Endothelial cell of umbilical vein (primary cell): ENCODE measurements at regions not wholly inside any gene's neighbourhood (a gene's known extent, or its start where the extent isn't known, plus 50 kb on each side); places are given as distances from the start of the nearest gene placed in this dataset.

ENCODE experiments used
- BruUV-seq: library from RNA; stranded (reverse); fragments of 400-500 nt; replicated peaks from 2 replicates; lab custom pipeline; 2021; lab: Mats Ljungman, UMichigan
- CTCF ChIA-PET: fragments of 300-600, 350-600 bp; sonication (Branson Sonifier 250); formaldehyde crosslinking; loops from one replicate; lab custom pipeline; 2021; ENCODE audit warnings: antibody characterized with exemption, inconsistent platforms; lab: Charles Lee
- POLR2A ChIA-PET: fragments of 300-600, 350-600 bp; sonication (Branson Sonifier 250); formaldehyde crosslinking; loops from one replicate; lab custom pipeline; 2021; ENCODE audit warnings: antibody characterized with exemption, inconsistent platforms; lab: Charles Lee
- DNase-seq: peaks from one replicate; pipeline ENCODE4 v3.0.0-alpha.2; 2011; ENCODE audit warnings: low read depth, low spot score
- FAIRE-seq: peaks from 2 replicates; lab custom pipeline; 2011; peaks lifted over from hg19 to GRCh38; lab: Jason Lieb, UNC
- H2AFZ ChIP-seq: 2 replicates; pipeline ENCODE4 v1.6.0; 2012; ENCODE audit warnings: low read depth, low read length, control low read depth, inconsistent platforms
- H3K27ac ChIP-seq: 2 replicates; pipeline ENCODE4 v1.5.1; 2011; ENCODE audit warnings: low read depth, mild to moderate bottlenecking, control low read depth, low read length, moderate library complexity; ENCODE audit not compliant: insufficient read depth
- H3K27me3 ChIP-seq, 2 experiments: 2 replicates each; pipeline versions ENCODE4 v1.6.0 to v1.6.1; 2011; ENCODE audit warnings: low read length in 2 of 2, mixed read lengths in 1 of 2; ENCODE audit not compliant: control insufficient read depth in 2 of 2, insufficient read depth in 2 of 2
- H3K36me3 ChIP-seq, 2 experiments: 2 replicates in 1 of 2; 3 replicates in 1 of 2; pipeline ENCODE4 v1.5.1; 2011; ENCODE audit warnings: low read length in 2 of 2, mild to moderate bottlenecking in 1 of 2, moderate library complexity in 1 of 2; ENCODE audit not compliant: control insufficient read depth in 2 of 2, insufficient read depth in 2 of 2; ENCODE audit errors: extremely low read depth in 1 of 2
- H3K4me1 ChIP-seq: 3 replicates; pipeline ENCODE4 v1.5.1; 2011; ENCODE audit warnings: mild to moderate bottlenecking, low read length; ENCODE audit not compliant: control insufficient read depth, insufficient read depth; ENCODE audit errors: extremely low read depth
- H3K4me2 ChIP-seq: 2 replicates; pipeline ENCODE4 v1.6.1; 2011; ENCODE audit warnings: low read length, control low read depth, mixed read lengths; ENCODE audit not compliant: insufficient read depth
- H3K4me3 ChIP-seq, 3 experiments: fragments of 200-600 bp in 1 of 3; sonication (generic), shearing (Covaris generic) in 1 of 3; replicated peaks in 1 of 3; 2 replicates each; pipeline ENCODE4 v1.5.1; 2011 to 2016; ENCODE audit warnings: control low read depth in 3 of 3, low read length in 3 of 3, mild to moderate bottlenecking in 2 of 3, inconsistent platforms in 1 of 3, low read depth in 1 of 3, moderate library complexity in 1 of 3; ENCODE audit not compliant: insufficient read depth in 1 of 3
- H3K79me2 ChIP-seq: 2 replicates; pipeline ENCODE4 v1.6.0; 2012; ENCODE audit warnings: low read length, inconsistent platforms; ENCODE audit not compliant: control insufficient read depth, insufficient read depth
- H3K9ac ChIP-seq: replicated peaks from 2 replicates; pipeline ENCODE3; 2011; ENCODE audit warnings: low read length, control low read depth; ENCODE audit not compliant: insufficient read depth; ENCODE audit errors: extremely low read depth
- H3K9me1 ChIP-seq: replicated peaks from 3 replicates; pipeline ENCODE4 v1.6.0; 2011; ENCODE audit warnings: mild to moderate bottlenecking, low read length; ENCODE audit not compliant: control insufficient read depth, insufficient read depth; ENCODE audit errors: extremely low read depth
- H3K9me3 ChIP-seq: replicated peaks from 2 replicates; pipeline ENCODE4 v1.5.1; 2012; ENCODE audit warnings: low read length, inconsistent platforms; ENCODE audit not compliant: control insufficient read depth, insufficient read depth
- H4K20me1 ChIP-seq: replicated peaks from 2 replicates; pipeline ENCODE3; 2011; ENCODE audit warnings: mild to moderate bottlenecking, low read length; ENCODE audit not compliant: control insufficient read depth, insufficient read depth; ENCODE audit errors: extremely low read depth
- CTCF ChIP-seq, 2 donors: IDR thresholded peaks; 1 replicate in 1 of 2; 2 replicates in 1 of 2; pipeline ENCODE4 v1.5.1; 2011; ENCODE audit warnings: low read length in 2 of 2, mild to moderate bottlenecking in 2 of 2, moderate library complexity in 2 of 2, control low read depth in 1 of 2, inconsistent platforms in 1 of 2, low read depth in 1 of 2; ENCODE audit not compliant: insufficient read depth in 1 of 2; ENCODE audit errors: extremely low read depth in 1 of 2
- EZH2 ChIP-seq: IDR thresholded peaks from 2 replicates; pipeline ENCODE4 v1.6.1; 2012; ENCODE audit warnings: borderline replicate concordance, low read depth, mild to moderate bottlenecking, moderate library complexity, low read length, inconsistent platforms; ENCODE audit not compliant: severe bottlenecking
- FOS ChIP-seq: IDR thresholded peaks from 2 replicates; pipeline ENCODE4 v1.6.1; 2011; ENCODE audit warnings: mild to moderate bottlenecking, low read length, moderate library complexity, borderline replicate concordance; ENCODE audit not compliant: insufficient read depth
- GATA2 ChIP-seq: IDR thresholded peaks from 2 replicates; pipeline ENCODE4 v1.7.0; 2011; ENCODE audit warnings: low read depth, mild to moderate bottlenecking, moderate library complexity, mixed read lengths, low read length; ENCODE audit not compliant: insufficient read length, insufficient read depth
- JUN ChIP-seq: IDR thresholded peaks from 2 replicates; pipeline ENCODE4 v1.6.1; 2011; ENCODE audit warnings: borderline replicate concordance, low read depth; ENCODE audit not compliant: insufficient read length, insufficient read depth
- MAX ChIP-seq: IDR thresholded peaks from 2 replicates; pipeline ENCODE4 v1.6.1; 2011; ENCODE audit not compliant: insufficient read depth, insufficient read length
- MYC ChIP-seq: IDR thresholded peaks from one replicate; pipeline ENCODE4 v1.6.1; 2011; ENCODE audit warnings: mild to moderate bottlenecking, low read depth, low read length
- POLR2A ChIP-seq: IDR thresholded peaks from 2 replicates; pipeline ENCODE4 v1.6.1; 2012; ENCODE audit warnings: low read depth, mild to moderate bottlenecking, control low read depth, low read length
- POLR2AphosphoS5 ChIP-seq: IDR thresholded peaks from 2 replicates; pipeline ENCODE4 v1.6.1; 2012; ENCODE audit warnings: low read depth, mild to moderate bottlenecking, control low read depth, low read length, moderate library complexity; ENCODE audit not compliant: insufficient read depth
- dilution Hi-C: fragments of 300-500 bp; cut with MboI; formaldehyde crosslinking; loops from one replicate; pipeline ENCODE4 v1.15.0; 2019; ENCODE audit warnings: low sequenced_read_pairs; ENCODE audit not compliant: extremely low pct_ligation_motif_present
- intact Hi-C: fragments of 100-400 bp; cut with micrococcal nuclease; formaldehyde crosslinking; loops from one replicate; pipeline ENCODE4 v1.10.0; 2022

GRCh38 chr9:90515510-90515909 lies 127.1 kb downstream of the DIRAS2 start:
- H3K36me3 ChIP-seq, result no peaks in the 10 kb centered on the region
- no peaks in the 10 kb centered on the region for H4K20me1 ChIP-seq
- FAIRE-seq, result no peak
- CTCF ChIA-PET, result no interaction called here
- no peaks in the 10 kb centered on the region for H3K9me1 ChIP-seq
- no peak overlapping the region for H3K9ac ChIP-seq
- intact Hi-C loops, result no loop called here
- dilution Hi-C loops, result no loop called here
- BruUV-seq, result no TSS peak
- TF ChIP-seq GATA2 (no peak), MYC (no peak), EZH2 (no peak), MAX (no peak), POLR2A (no peak), POLR2AphosphoS5 (no peak), JUN (no peak), FOS (no peak), CTCF (IDR thresholded peaks at IDR 0.05; ENCODE audit: extremely low read depth in 1 of 2, insufficient read depth in 1 of 2, low read depth in 1 of 2, low read length in 2 of 2) (no peak)
- POLR2A ChIA-PET, result no interaction called here
- no peaks in the 10 kb centered on the region for H3K9me3 ChIP-seq
- no peaks in the 10 kb centered on the region for H3K27me3 ChIP-seq
- H2AFZ ChIP-seq, result no peak overlapping the region
- H3K79me2 ChIP-seq, result no peaks in the 10 kb centered on the region
- no peak overlapping the region for H3K4me3 ChIP-seq
- DNase-seq, result no peak
- H3K27ac ChIP-seq, result no peak overlapping the region
- no peak overlapping the region for H3K4me2 ChIP-seq
- H3K4me1 ChIP-seq, result no peaks in the 10 kb centered on the region
